SK-N-SH (cell line): ENCODE measurements at regions not wholly inside any gene's neighbourhood (a gene's known extent, or its start where the extent isn't known, plus 50 kb on each side); places are given as distances from the start of the nearest gene placed in this dataset.

Source experiments
- EZH2phosphoT487 ChIP-seq: fragments of 200-600 bp; sonication (generic); IDR thresholded peaks from 2 replicates; pipeline ENCODE4 v1.6.1; 2017; ENCODE audit warnings: low read depth, mixed run types, mild to moderate bottlenecking, antibody characterized with exemption, moderate library complexity, borderline replicate concordance
- FOXM1 ChIP-seq: IDR thresholded peaks from 2 replicates; pipeline ENCODE4 v1.4.0; 2012; ENCODE audit warnings: low read depth, mild to moderate bottlenecking
- JUND ChIP-seq: IDR thresholded peaks from 2 replicates; pipeline ENCODE4 v1.4.0; 2012
- MEF2A ChIP-seq: IDR thresholded peaks from 2 replicates; pipeline ENCODE4 v1.4.0; 2012; ENCODE audit warnings: low read depth, borderline replicate concordance
- NFIC ChIP-seq: IDR thresholded peaks from 2 replicates; pipeline ENCODE4 v1.4.0; 2012; ENCODE audit warnings: borderline replicate concordance
- RAD21 ChIP-seq: IDR thresholded peaks from 2 replicates; pipeline ENCODE4 v1.6.1; 2012; ENCODE audit warnings: mild to moderate bottlenecking, low read length
- USF1 ChIP-seq: IDR thresholded peaks from 2 replicates; pipeline ENCODE4 v1.4.0; 2012; ENCODE audit warnings: low read depth, borderline replicate concordance
- TF ChIP-seq, protein P1 (sequence below): fragments of 200-600 bp; sonication (generic); IDR thresholded peaks from 2 replicates; pipeline ENCODE4 v1.6.1; 2017; ENCODE audit warnings: antibody characterized with exemption, mild to moderate bottlenecking, moderate library complexity
- TF ChIP-seq, protein P2 (sequence below): IDR thresholded peaks from 2 replicates; pipeline ENCODE4 v1.6.1; 2012; ENCODE audit warnings: mild to moderate bottlenecking, low read depth, low read length, moderate library complexity
- TF ChIP-seq, protein P3 (sequence below): fragments of 150-350 bp; IDR thresholded peaks from 2 replicates; pipeline ENCODE4 v1.6.1; 2017; ENCODE audit warnings: antibody characterized with exemption, low read length, low read depth, borderline replicate concordance

- TF ChIP-seq MEF2A (no peak), NFIC (no peak), USF1 (no peak), FOXM1 (no peak), JUND (no peak), EZH2phosphoT487 (no peak), RAD21 (no peak)
- TF ChIP-seq, protein P1, sequence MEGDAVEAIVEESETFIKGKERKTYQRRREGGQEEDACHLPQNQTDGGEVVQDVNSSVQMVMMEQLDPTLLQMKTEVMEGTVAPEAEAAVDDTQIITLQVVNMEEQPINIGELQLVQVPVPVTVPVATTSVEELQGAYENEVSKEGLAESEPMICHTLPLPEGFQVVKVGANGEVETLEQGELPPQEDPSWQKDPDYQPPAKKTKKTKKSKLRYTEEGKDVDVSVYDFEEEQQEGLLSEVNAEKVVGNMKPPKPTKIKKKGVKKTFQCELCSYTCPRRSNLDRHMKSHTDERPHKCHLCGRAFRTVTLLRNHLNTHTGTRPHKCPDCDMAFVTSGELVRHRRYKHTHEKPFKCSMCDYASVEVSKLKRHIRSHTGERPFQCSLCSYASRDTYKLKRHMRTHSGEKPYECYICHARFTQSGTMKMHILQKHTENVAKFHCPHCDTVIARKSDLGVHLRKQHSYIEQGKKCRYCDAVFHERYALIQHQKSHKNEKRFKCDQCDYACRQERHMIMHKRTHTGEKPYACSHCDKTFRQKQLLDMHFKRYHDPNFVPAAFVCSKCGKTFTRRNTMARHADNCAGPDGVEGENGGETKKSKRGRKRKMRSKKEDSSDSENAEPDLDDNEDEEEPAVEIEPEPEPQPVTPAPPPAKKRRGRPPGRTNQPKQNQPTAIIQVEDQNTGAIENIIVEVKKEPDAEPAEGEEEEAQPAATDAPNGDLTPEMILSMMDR: no peak
- TF ChIP-seq, protein P2, sequence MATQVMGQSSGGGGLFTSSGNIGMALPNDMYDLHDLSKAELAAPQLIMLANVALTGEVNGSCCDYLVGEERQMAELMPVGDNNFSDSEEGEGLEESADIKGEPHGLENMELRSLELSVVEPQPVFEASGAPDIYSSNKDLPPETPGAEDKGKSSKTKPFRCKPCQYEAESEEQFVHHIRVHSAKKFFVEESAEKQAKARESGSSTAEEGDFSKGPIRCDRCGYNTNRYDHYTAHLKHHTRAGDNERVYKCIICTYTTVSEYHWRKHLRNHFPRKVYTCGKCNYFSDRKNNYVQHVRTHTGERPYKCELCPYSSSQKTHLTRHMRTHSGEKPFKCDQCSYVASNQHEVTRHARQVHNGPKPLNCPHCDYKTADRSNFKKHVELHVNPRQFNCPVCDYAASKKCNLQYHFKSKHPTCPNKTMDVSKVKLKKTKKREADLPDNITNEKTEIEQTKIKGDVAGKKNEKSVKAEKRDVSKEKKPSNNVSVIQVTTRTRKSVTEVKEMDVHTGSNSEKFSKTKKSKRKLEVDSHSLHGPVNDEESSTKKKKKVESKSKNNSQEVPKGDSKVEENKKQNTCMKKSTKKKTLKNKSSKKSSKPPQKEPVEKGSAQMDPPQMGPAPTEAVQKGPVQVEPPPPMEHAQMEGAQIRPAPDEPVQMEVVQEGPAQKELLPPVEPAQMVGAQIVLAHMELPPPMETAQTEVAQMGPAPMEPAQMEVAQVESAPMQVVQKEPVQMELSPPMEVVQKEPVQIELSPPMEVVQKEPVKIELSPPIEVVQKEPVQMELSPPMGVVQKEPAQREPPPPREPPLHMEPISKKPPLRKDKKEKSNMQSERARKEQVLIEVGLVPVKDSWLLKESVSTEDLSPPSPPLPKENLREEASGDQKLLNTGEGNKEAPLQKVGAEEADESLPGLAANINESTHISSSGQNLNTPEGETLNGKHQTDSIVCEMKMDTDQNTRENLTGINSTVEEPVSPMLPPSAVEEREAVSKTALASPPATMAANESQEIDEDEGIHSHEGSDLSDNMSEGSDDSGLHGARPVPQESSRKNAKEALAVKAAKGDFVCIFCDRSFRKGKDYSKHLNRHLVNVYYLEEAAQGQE: no peak
- TF ChIP-seq, protein P3, sequence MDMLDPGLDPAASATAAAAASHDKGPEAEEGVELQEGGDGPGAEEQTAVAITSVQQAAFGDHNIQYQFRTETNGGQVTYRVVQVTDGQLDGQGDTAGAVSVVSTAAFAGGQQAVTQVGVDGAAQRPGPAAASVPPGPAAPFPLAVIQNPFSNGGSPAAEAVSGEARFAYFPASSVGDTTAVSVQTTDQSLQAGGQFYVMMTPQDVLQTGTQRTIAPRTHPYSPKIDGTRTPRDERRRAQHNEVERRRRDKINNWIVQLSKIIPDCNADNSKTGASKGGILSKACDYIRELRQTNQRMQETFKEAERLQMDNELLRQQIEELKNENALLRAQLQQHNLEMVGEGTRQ: no peak
Measured at GRCh38 chr9:88278036-88278435, 110.2 kb upstream of the SPIN1 start.
